ENCODE measurements at regions not wholly inside any gene's neighbourhood (a gene's known extent, or its start where the extent isn't known, plus 50 kb on each side); places are given as distances from the start of the nearest gene placed in this dataset.

GRCh38 chr3:174417573-174417972 lies 441.6 kb upstream of the NAALADL2 start:
- TF ChIP-seq CTCF (IDR thresholded peaks at IDR 0.05): no peak
- no peak for TF ChIP-seq POLR2A (IDR thresholded peaks at IDR 0.05)

Data from esophagus squamous epithelium (tissue), 4 donors.